Osteocyte (in vitro differentiated cells): ENCODE measurements at regions not wholly inside any gene's neighbourhood (a gene's known extent, or its start where the extent isn't known, plus 50 kb on each side); places are given as distances from the start of the nearest gene placed in this dataset.

Source experiments
- DNase-seq: peaks from one replicate; pipeline ENCODE4 v3.0.0; 2021; ENCODE audit warnings: mixed read lengths; ENCODE audit not compliant: unreplicated experiment; ENCODE audit errors: extremely low spot score
- H3K27ac Mint-ChIP-seq: one replicate; pipeline ENCODE4 v1.8.0; 2021; ENCODE audit warnings: mild to moderate bottlenecking, mixed read lengths; ENCODE audit not compliant: unreplicated experiment
- H3K27me3 Mint-ChIP-seq: one replicate; pipeline ENCODE4 v1.8.0; 2021; ENCODE audit warnings: mixed read lengths; ENCODE audit not compliant: unreplicated experiment
- H3K36me3 Mint-ChIP-seq: one replicate; pipeline ENCODE4 v1.8.0; 2021; ENCODE audit warnings: mixed read lengths; ENCODE audit not compliant: unreplicated experiment
- H3K4me1 Mint-ChIP-seq: one replicate; pipeline ENCODE4 v1.8.0; 2021; ENCODE audit warnings: mixed read lengths; ENCODE audit not compliant: unreplicated experiment
- H3K4me3 Mint-ChIP-seq: one replicate; pipeline ENCODE4 v1.8.0; 2021; ENCODE audit warnings: mild to moderate bottlenecking, moderate library complexity, mixed read lengths; ENCODE audit not compliant: unreplicated experiment
- H3K9me3 Mint-ChIP-seq: one replicate; pipeline ENCODE4 v1.8.0; 2021; ENCODE audit warnings: mixed read lengths; ENCODE audit not compliant: unreplicated experiment
- TF ChIP-seq, protein P1 (sequence below): fragments of 200-600 bp; sonication (generic); IDR thresholded peaks from 2 replicates; pipeline ENCODE4 v1.5.0; 2021; ENCODE audit warnings: antibody characterized with exemption, mild to moderate bottlenecking, moderate library complexity

- DNase-seq: no peak
- Mint-ChIP-seq H3K27ac (no peak overlapping the region), H3K27me3 (peaks cover 2% of the 10 kb centered on the region), H3K4me3 (no peak overlapping the region), H3K4me1 (no peaks in the 10 kb centered on the region), H3K36me3 (no peaks in the 10 kb centered on the region), H3K9me3 (no peaks in the 10 kb centered on the region)
- TF ChIP-seq, protein P1, sequence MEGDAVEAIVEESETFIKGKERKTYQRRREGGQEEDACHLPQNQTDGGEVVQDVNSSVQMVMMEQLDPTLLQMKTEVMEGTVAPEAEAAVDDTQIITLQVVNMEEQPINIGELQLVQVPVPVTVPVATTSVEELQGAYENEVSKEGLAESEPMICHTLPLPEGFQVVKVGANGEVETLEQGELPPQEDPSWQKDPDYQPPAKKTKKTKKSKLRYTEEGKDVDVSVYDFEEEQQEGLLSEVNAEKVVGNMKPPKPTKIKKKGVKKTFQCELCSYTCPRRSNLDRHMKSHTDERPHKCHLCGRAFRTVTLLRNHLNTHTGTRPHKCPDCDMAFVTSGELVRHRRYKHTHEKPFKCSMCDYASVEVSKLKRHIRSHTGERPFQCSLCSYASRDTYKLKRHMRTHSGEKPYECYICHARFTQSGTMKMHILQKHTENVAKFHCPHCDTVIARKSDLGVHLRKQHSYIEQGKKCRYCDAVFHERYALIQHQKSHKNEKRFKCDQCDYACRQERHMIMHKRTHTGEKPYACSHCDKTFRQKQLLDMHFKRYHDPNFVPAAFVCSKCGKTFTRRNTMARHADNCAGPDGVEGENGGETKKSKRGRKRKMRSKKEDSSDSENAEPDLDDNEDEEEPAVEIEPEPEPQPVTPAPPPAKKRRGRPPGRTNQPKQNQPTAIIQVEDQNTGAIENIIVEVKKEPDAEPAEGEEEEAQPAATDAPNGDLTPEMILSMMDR: no peak
These were observed 80.8 kb upstream of the HNRNPU start for GRCh38 chr1:244945109-244945671.

GRCh38 chr1:244941121-244941520 lies 76.8 kb upstream of the HNRNPU start:
- no peak for DNase-seq
- Mint-ChIP-seq H3K4me3 (no peak overlapping the region), H3K27me3 (peaks cover 2% of the 10 kb centered on the region), H3K4me1 (no peaks in the 10 kb centered on the region), H3K9me3 (no peaks in the 10 kb centered on the region), H3K27ac (no peak overlapping the region), H3K36me3 (no peaks in the 10 kb centered on the region)
- TF ChIP-seq, protein P1: no peak

DNA sequence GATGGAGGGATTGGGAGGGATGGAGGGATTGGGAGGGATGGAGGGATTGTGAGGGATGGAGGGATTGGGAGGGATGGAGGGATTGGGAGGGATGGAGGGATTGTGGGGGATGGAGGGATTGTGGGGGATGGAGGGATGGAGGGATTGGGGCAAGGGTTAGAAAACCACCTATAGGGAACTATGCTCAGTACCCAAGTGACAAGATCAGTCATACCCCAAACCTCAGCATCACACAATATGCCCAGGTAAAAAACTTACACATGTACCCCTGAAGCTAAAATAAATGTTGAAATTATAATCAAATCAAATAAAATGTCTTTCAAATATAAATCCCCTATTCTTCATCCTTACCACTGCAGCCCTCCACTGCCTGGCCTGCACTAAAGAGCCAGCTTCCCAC lies 72.8 kb upstream of the HNRNPU start:
- DNase-seq: no peak
- H3K9me3 Mint-ChIP-seq: no peaks in the 10 kb centered on the region
- H3K4me3 Mint-ChIP-seq: no peak overlapping the region
- no peaks in the 10 kb centered on the region for H3K4me1 Mint-ChIP-seq
- no peak overlapping the region for H3K27ac Mint-ChIP-seq
- H3K27me3 Mint-ChIP-seq: no peaks in the 10 kb centered on the region
- TF ChIP-seq, protein P1: no peak
- H3K36me3 Mint-ChIP-seq: no peaks in the 10 kb centered on the region

GRCh38 chr1:244920911-244921761 lies 56.8 kb upstream of the HNRNPU start:
- TF ChIP-seq, protein P1: no peak
- Mint-ChIP-seq H3K9me3 (no peaks in the 10 kb centered on the region), H3K4me3 (no peak overlapping the region), H3K27ac (no peak overlapping the region), H3K4me1 (peaks cover 11% of the 10 kb centered on the region), H3K27me3 (no peaks in the 10 kb centered on the region), H3K36me3 (no peaks in the 10 kb centered on the region)
- no peak for DNase-seq
